HL-60 (cell line): ENCODE measurements at regions not wholly inside any gene's neighbourhood (a gene's known extent, or its start where the extent isn't known, plus 50 kb on each side); places are given as distances from the start of the nearest gene placed in this dataset.

ENCODE experiments used
- POLR2AphosphoS5 ChIP-seq: IDR thresholded peaks from 2 replicates; pipeline ENCODE4 v1.6.1; 2012; ENCODE audit warnings: low read depth
- TF ChIP-seq, protein P1 (sequence below): IDR thresholded peaks from one replicate; pipeline ENCODE4 v1.5.1; 2011; ENCODE audit warnings: low read length, control low read depth, inconsistent platforms; ENCODE audit not compliant: insufficient read depth
- TF ChIP-seq, protein P2 (sequence below): IDR thresholded peaks from 2 replicates; pipeline ENCODE4 v1.6.1; 2012; ENCODE audit warnings: low read depth; ENCODE audit not compliant: insufficient replicate concordance

DNA sequence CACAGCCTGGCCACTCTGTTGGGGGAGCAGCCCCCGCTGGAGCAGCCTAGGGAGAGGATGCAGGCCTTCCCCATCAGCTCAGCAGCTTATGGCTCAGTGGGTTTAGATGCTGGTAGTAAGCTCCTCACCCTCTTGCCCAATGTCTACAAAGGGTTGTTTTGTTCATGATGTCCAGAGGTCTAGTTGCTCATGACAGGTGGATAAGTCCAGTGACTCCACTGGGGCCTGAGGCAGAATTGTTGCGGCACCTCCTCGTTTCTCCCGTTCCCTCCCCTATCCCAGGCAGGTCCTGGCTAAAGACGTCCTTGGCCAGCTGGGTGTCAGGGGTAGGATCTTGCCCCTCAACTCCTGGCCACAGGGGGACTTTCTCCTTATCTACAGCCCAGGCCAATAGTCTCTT is 233.5 kb upstream of the B3GAT1 start:
- TF ChIP-seq, protein P1, sequence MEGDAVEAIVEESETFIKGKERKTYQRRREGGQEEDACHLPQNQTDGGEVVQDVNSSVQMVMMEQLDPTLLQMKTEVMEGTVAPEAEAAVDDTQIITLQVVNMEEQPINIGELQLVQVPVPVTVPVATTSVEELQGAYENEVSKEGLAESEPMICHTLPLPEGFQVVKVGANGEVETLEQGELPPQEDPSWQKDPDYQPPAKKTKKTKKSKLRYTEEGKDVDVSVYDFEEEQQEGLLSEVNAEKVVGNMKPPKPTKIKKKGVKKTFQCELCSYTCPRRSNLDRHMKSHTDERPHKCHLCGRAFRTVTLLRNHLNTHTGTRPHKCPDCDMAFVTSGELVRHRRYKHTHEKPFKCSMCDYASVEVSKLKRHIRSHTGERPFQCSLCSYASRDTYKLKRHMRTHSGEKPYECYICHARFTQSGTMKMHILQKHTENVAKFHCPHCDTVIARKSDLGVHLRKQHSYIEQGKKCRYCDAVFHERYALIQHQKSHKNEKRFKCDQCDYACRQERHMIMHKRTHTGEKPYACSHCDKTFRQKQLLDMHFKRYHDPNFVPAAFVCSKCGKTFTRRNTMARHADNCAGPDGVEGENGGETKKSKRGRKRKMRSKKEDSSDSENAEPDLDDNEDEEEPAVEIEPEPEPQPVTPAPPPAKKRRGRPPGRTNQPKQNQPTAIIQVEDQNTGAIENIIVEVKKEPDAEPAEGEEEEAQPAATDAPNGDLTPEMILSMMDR: no peak
- no peak for TF ChIP-seq POLR2AphosphoS5
- TF ChIP-seq, protein P2, sequence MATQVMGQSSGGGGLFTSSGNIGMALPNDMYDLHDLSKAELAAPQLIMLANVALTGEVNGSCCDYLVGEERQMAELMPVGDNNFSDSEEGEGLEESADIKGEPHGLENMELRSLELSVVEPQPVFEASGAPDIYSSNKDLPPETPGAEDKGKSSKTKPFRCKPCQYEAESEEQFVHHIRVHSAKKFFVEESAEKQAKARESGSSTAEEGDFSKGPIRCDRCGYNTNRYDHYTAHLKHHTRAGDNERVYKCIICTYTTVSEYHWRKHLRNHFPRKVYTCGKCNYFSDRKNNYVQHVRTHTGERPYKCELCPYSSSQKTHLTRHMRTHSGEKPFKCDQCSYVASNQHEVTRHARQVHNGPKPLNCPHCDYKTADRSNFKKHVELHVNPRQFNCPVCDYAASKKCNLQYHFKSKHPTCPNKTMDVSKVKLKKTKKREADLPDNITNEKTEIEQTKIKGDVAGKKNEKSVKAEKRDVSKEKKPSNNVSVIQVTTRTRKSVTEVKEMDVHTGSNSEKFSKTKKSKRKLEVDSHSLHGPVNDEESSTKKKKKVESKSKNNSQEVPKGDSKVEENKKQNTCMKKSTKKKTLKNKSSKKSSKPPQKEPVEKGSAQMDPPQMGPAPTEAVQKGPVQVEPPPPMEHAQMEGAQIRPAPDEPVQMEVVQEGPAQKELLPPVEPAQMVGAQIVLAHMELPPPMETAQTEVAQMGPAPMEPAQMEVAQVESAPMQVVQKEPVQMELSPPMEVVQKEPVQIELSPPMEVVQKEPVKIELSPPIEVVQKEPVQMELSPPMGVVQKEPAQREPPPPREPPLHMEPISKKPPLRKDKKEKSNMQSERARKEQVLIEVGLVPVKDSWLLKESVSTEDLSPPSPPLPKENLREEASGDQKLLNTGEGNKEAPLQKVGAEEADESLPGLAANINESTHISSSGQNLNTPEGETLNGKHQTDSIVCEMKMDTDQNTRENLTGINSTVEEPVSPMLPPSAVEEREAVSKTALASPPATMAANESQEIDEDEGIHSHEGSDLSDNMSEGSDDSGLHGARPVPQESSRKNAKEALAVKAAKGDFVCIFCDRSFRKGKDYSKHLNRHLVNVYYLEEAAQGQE: no peak
